Trophoblast cell (in vitro differentiated cells and primary cell): ENCODE measurements at regions not wholly inside any gene's neighbourhood (a gene's known extent, or its start where the extent isn't known, plus 50 kb on each side); places are given as distances from the start of the nearest gene placed in this dataset.

ENCODE experiments used
- DNase-seq, 2 donors: peaks; one replicate each; pipeline ENCODE4 v3.0.0-alpha.2; 2016
- H2AFZ ChIP-seq: 2 replicates; pipeline ENCODE4 v1.6.1; 2013; ENCODE audit warnings: low read length, moderate library complexity, mild to moderate bottlenecking; ENCODE audit not compliant: insufficient read depth, poor library complexity
- H2AK5ac ChIP-seq: 2 replicates; pipeline ENCODE4 v1.6.1; 2013; ENCODE audit warnings: mild to moderate bottlenecking, low read length
- H2BK120ac ChIP-seq: 2 replicates; pipeline ENCODE4 v1.6.1; 2013; ENCODE audit warnings: low read length, mild to moderate bottlenecking, moderate library complexity; ENCODE audit not compliant: insufficient read depth, poor library complexity
- H2BK12ac ChIP-seq: 2 replicates; pipeline ENCODE4 v1.6.1; 2013; ENCODE audit warnings: mild to moderate bottlenecking, low read length, moderate library complexity
- H2BK5ac ChIP-seq: 2 replicates; pipeline ENCODE4 v1.6.1; 2013; ENCODE audit warnings: low read length, low read depth, moderate library complexity, mild to moderate bottlenecking; ENCODE audit not compliant: poor library complexity
- H3K14ac ChIP-seq: 2 replicates; pipeline ENCODE4 v1.6.1; 2013; ENCODE audit warnings: mild to moderate bottlenecking, low read length
- H3K18ac ChIP-seq: 2 replicates; pipeline ENCODE4 v1.6.1; 2013; ENCODE audit warnings: mild to moderate bottlenecking, low read length
- H3K23ac ChIP-seq: 2 replicates; pipeline ENCODE4 v1.6.1; 2013; ENCODE audit warnings: low read length
- H3K27ac ChIP-seq: 2 replicates; pipeline ENCODE4 v1.5.1; 2013; ENCODE audit warnings: low read depth, mild to moderate bottlenecking, inconsistent platforms, low read length, moderate library complexity
- H3K27me3 ChIP-seq: 2 replicates; pipeline ENCODE4 v1.6.1; 2013; ENCODE audit warnings: inconsistent platforms, mild to moderate bottlenecking, low read length, moderate library complexity; ENCODE audit not compliant: insufficient read depth
- H3K36me3 ChIP-seq, 2 experiments: 1 replicate in 1 of 2; 2 replicates in 1 of 2; pipeline ENCODE4 v1.6.1; 2013; ENCODE audit warnings: low read length in 2 of 2, mild to moderate bottlenecking in 2 of 2, moderate library complexity in 1 of 2; ENCODE audit not compliant: insufficient read depth in 2 of 2, control insufficient read depth in 1 of 2
- H3K4ac ChIP-seq: 2 replicates; pipeline ENCODE4 v1.6.1; 2013; ENCODE audit warnings: low read depth, mild to moderate bottlenecking, low read length, moderate library complexity
- H3K4me1 ChIP-seq, 2 experiments: 1 replicate in 1 of 2; 2 replicates in 1 of 2; pipeline ENCODE4 v1.6.1; 2013; ENCODE audit warnings: low read length in 2 of 2, mild to moderate bottlenecking in 2 of 2, moderate library complexity in 1 of 2; ENCODE audit not compliant: insufficient read depth in 2 of 2, control insufficient read depth in 1 of 2
- H3K4me2 ChIP-seq: 2 replicates; pipeline ENCODE4 v1.6.1; 2013; ENCODE audit warnings: inconsistent platforms, mild to moderate bottlenecking, low read length, moderate library complexity
- H3K4me3 ChIP-seq: 2 replicates; pipeline ENCODE4 v1.5.1; 2013; ENCODE audit warnings: mild to moderate bottlenecking, low read depth, low read length, inconsistent platforms
- H3K79me1 ChIP-seq: one replicate; pipeline ENCODE4 v1.6.1; 2013; ENCODE audit warnings: low read length
- H3K79me2 ChIP-seq: 2 replicates; pipeline ENCODE4 v1.6.1; 2013; ENCODE audit warnings: low read length, mild to moderate bottlenecking; ENCODE audit not compliant: control insufficient read depth, insufficient read depth, poor library complexity
- H3K9ac ChIP-seq: 2 replicates; pipeline ENCODE4 v1.6.1; 2013; ENCODE audit warnings: mild to moderate bottlenecking, low read length
- H3K9me3 ChIP-seq: 2 replicates; pipeline ENCODE4 v1.6.1; 2013; ENCODE audit warnings: low read depth, mild to moderate bottlenecking, control low read depth, inconsistent platforms, low read length; ENCODE audit not compliant: insufficient read depth
- H4K12ac ChIP-seq: 2 replicates; pipeline ENCODE4 v1.6.1; 2013; ENCODE audit warnings: low read depth, mild to moderate bottlenecking, low read length, moderate library complexity
- H4K8ac ChIP-seq: 2 replicates; pipeline ENCODE4 v1.6.1; 2013; ENCODE audit warnings: low read depth, mild to moderate bottlenecking, low read length, moderate library complexity
- H4K91ac ChIP-seq: one replicate; pipeline ENCODE4 v1.6.1; 2013; ENCODE audit warnings: low read depth, mild to moderate bottlenecking, low read length, moderate library complexity
- WGBS: extraction: QIAGEN DNeasy Blood & Tissue Kit; methylation state at CpG from one replicate; pipeline ENCODE4 v1.1.7; 2013; ENCODE audit warnings: missing lambda C conversion rate; ENCODE audit not compliant: insufficient read length, insufficient coverage; ENCODE audit errors: extremely low coverage; 5-methylcytosine and 5-hydroxymethylcytosine counted together

DNA sequence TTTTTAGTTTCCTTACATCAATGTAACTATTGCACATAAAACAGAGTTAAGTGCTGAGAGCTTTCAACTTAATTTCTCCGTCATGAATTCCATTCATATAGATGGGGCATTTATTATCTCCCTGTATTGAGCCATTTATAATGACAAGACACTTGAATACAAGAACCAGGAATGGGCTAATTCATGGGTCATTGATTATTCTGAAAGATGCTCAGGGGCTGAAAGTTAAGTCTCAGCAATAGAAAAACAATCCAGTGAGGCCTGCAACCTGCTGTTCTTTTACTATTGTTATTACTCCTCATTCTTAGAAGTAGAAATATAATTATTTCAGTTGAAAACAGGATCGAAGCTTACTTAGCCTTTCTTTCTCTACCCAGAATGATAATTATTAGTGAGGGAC, 307.7 kb downstream of the MMUT start:
- Histone ChIP-seq H3K79me1 (no peaks in the 10 kb centered on the region), H3K9me3 (no peaks in the 10 kb centered on the region), H3K27ac (no peak overlapping the region), H3K4ac (no peak overlapping the region), H4K8ac (no peak overlapping the region), H2AK5ac (no peak overlapping the region), H3K14ac (no peak overlapping the region), H2AFZ (no peak overlapping the region), H3K4me3 (no peak overlapping the region), H2BK5ac (no peak overlapping the region), H3K4me1 (no peaks in the 10 kb centered on the region), H3K4me2 (no peak overlapping the region), H4K12ac (no peak overlapping the region), H3K9ac (no peak overlapping the region), H3K79me2 (no peaks in the 10 kb centered on the region), H3K27me3 (no peaks in the 10 kb centered on the region), H4K91ac (no peak overlapping the region), H3K23ac (no peak overlapping the region), H2BK12ac (no peak overlapping the region), H3K36me3 (no peaks in the 10 kb centered on the region), H3K18ac (no peak overlapping the region), H2BK120ac (no peak overlapping the region)
- WGBS: no CpG with 5 or more reads among the region's 2 CpGs
- no peak for DNase-seq

DNA sequence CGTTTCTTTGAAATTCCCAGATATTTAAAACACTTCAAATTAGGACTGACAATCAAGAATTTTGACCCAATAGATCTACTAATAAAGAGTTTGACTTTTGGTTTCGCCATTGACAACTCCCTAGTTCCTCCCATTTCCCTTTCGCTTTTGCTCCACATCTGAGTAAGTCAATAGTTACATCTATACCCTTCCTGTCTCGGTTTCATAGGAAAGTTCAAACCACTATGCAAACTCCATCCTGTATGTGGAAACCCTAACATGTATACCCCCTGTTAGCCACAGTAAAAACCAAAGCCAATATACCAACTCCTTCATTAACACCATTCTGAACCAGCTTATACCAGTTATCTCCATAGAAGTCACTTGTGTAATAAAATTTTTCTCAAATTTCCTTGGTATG, 311.1 kb downstream of the MMUT start:
- Histone ChIP-seq H3K4me2 (no peak overlapping the region), H4K12ac (no peak overlapping the region), H4K91ac (no peak overlapping the region), H3K4ac (no peak overlapping the region), H3K23ac (no peak overlapping the region), H3K9ac (no peak overlapping the region), H3K79me1 (no peaks in the 10 kb centered on the region), H3K27ac (no peak overlapping the region), H3K9me3 (no peaks in the 10 kb centered on the region), H2BK12ac (no peak overlapping the region), H3K14ac (no peak overlapping the region), H3K18ac (no peak overlapping the region), H3K27me3 (no peaks in the 10 kb centered on the region), H3K36me3 (no peaks in the 10 kb centered on the region), H2AK5ac (no peak overlapping the region), H3K4me3 (no peak overlapping the region), H3K79me2 (no peaks in the 10 kb centered on the region), H2BK5ac (no peak overlapping the region), H3K4me1 (no peaks in the 10 kb centered on the region), H2AFZ (no peak overlapping the region), H4K8ac (no peak overlapping the region), H2BK120ac (no peak overlapping the region)
- no peak for DNase-seq
- WGBS: no CpG with 5 or more reads among the region's 4 CpGs

DNA sequence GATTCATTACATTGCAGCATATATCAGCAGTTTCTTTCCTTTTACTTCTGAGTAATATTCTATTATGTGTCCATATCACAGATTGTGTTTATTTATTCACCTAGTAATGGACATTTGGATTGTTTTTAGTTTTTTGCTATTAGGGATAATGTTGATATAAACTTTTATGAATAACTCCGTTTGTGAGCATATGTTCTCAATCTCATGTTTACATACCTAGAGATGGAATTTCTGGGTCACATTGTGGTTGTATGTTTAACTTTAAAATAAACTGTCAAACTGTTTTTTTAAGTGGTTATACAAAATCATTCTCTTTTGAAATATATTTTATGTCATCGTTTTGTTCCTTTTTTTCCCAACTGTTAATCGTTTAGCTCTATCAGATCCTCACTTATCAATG, 311.6 kb downstream of the MMUT start:
- Histone ChIP-seq H2AK5ac (no peak overlapping the region), H3K9ac (no peak overlapping the region), H3K4me2 (no peak overlapping the region), H3K36me3 (no peaks in the 10 kb centered on the region), H3K4ac (no peak overlapping the region), H2BK120ac (no peak overlapping the region), H2AFZ (no peak overlapping the region), H4K91ac (no peak overlapping the region), H4K12ac (no peak overlapping the region), H3K9me3 (no peaks in the 10 kb centered on the region), H3K79me1 (no peaks in the 10 kb centered on the region), H3K14ac (no peak overlapping the region), H3K4me1 (no peaks in the 10 kb centered on the region), H2BK5ac (no peak overlapping the region), H3K27ac (no peak overlapping the region), H4K8ac (no peak overlapping the region), H3K18ac (no peak overlapping the region), H3K79me2 (no peaks in the 10 kb centered on the region), H2BK12ac (no peak overlapping the region), H3K23ac (no peak overlapping the region), H3K27me3 (no peaks in the 10 kb centered on the region), H3K4me3 (no peak overlapping the region)
- no CpG with 5 or more reads among the region's 3 CpGs for WGBS
- DNase-seq: no peak

DNA sequence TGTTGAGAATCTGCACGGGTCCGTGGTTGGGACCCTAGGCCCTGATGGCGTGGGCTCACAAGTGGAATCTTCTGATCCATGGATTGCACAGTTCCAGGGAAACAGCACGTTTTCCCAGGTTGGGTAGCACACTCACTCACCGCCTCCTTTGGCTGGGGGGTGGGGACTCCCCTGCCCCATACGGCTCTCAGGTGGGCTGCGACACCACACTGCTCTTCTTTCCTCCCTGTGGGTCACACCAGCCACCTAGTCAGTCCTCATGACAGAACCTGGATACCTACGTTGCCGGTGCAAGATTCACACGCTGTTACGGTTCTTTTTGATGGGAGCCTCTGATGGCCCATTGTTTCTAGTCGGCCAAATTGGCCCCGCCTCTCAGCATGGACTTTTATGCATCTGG, 312.0 kb downstream of the MMUT start:
- Histone ChIP-seq H3K27ac (no peak overlapping the region), H2AFZ (no peak overlapping the region), H2AK5ac (no peak overlapping the region), H3K79me1 (no peaks in the 10 kb centered on the region), H3K79me2 (no peaks in the 10 kb centered on the region), H4K12ac (no peak overlapping the region), H4K91ac (no peak overlapping the region), H3K18ac (no peak overlapping the region), H3K9me3 (no peaks in the 10 kb centered on the region), H3K23ac (no peak overlapping the region), H3K4me1 (no peaks in the 10 kb centered on the region), H3K14ac (no peak overlapping the region), H2BK5ac (no peak overlapping the region), H2BK120ac (no peak overlapping the region), H3K36me3 (no peaks in the 10 kb centered on the region), H3K4me3 (no peak overlapping the region), H2BK12ac (no peak overlapping the region), H3K9ac (no peak overlapping the region), H3K4ac (no peak overlapping the region), H3K27me3 (no peaks in the 10 kb centered on the region), H3K4me2 (no peak overlapping the region), H4K8ac (no peak overlapping the region)
- no CpG with 5 or more reads among the region's 13 CpGs for WGBS
- DNase-seq: no peak

DNA sequence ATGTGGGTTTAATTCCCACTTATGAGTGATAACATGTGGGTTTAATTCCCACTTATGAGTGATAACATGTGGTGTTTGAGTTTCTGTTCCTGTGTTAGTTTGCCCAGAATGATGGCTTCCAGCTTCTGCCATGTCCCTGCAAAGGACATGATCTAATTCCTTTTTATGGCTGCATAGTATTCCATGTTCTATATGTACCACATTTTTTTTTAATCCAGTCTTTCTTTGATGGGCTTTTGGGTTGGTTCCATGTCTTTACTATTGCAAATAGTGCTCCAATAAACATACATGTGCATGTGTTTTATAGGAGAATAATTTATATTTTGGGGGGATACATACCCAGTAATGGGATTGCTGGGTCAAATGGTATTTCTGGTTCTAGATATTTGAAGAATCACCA, 317.8 kb downstream of the MMUT start:
- Histone ChIP-seq H3K27ac (no peak overlapping the region), H4K8ac (no peak overlapping the region), H4K91ac (no peak overlapping the region), H3K27me3 (no peaks in the 10 kb centered on the region), H2BK120ac (no peak overlapping the region), H2BK5ac (no peak overlapping the region), H3K4me1 (no peaks in the 10 kb centered on the region), H3K4me3 (no peak overlapping the region), H3K4ac (no peak overlapping the region), H2BK12ac (no peak overlapping the region), H3K36me3 (no peaks in the 10 kb centered on the region), H3K79me2 (no peaks in the 10 kb centered on the region), H3K18ac (no peak overlapping the region), H3K14ac (no peak overlapping the region), H3K23ac (no peak overlapping the region), H3K4me2 (no peak overlapping the region), H2AK5ac (no peak overlapping the region), H3K9ac (no peak overlapping the region), H4K12ac (no peak overlapping the region), H3K9me3 (no peaks in the 10 kb centered on the region), H2AFZ (no peak overlapping the region), H3K79me1 (no peaks in the 10 kb centered on the region)
- DNase-seq: no peak
